ENCODE measurements at regions not wholly inside any gene's neighbourhood (a gene's known extent, or its start where the extent isn't known, plus 50 kb on each side); places are given as distances from the start of the nearest gene placed in this dataset.

GRCh38 chr18:76721207-76721996, 101.0 kb upstream of the ZNF236 start:
- no peak overlapping the region for H2AK9ac ChIP-seq (replicated peaks; ENCODE audit: low read depth, low read length, poor library complexity)
- H2AFZ ChIP-seq (replicated peaks; ENCODE audit: low read length, poor library complexity), result no peak overlapping the region
- BruUV-seq (replicated peaks), result no TSS peak
- H4K5ac ChIP-seq (ENCODE audit: low read depth, low read length), result no peak overlapping the region
- H3K4me3 ChIP-seq (ENCODE audit: insufficient read depth, low read depth, low read length), result no peak overlapping the region
- no peak overlapping the region for H3K9ac ChIP-seq (ENCODE audit: low read depth, low read length)
- POLR2A ChIA-PET (ENCODE audit: unreplicated experiment), result no interaction called here
- no peak overlapping the region for H3K27ac ChIP-seq (ENCODE audit: insufficient read depth, low read length)
- H3K9me3 ChIP-seq (ENCODE audit: control insufficient read depth, insufficient read depth, low read length), result no peaks in the 10 kb centered on the region
- DNase-seq (no peak), ATAC-seq (ENCODE audit: low read depth) (no peak)
- WGBS, 2 experiments (ENCODE audit: extremely low coverage in 2 of 2, insufficient read length in 1 of 2), result no CpG with 5 or more reads among the region's 9 CpGs
- in situ Hi-C loops (cut with MboI; ENCODE audit: low sequenced_read_pairs) (no loop called here), intact Hi-C loops (cut with micrococcal nuclease) (no loop called here), dilution Hi-C loops (cut with HindIII; ENCODE audit: low sequenced_read_pairs, unreplicated experiment) (no loop called here)
- no peak overlapping the region for H3K4ac ChIP-seq (ENCODE audit: low read depth, low read length)
- no peak overlapping the region for H2BK120ac ChIP-seq (ENCODE audit: low read depth, low read length)
- no peak overlapping the region for H3K56ac ChIP-seq (ENCODE audit: extremely low read depth, insufficient read depth, low read length)
- no peak overlapping the region for H2BK5ac ChIP-seq (ENCODE audit: low read depth, low read length, poor library complexity, severe bottlenecking)
- H3K14ac ChIP-seq (replicated peaks; ENCODE audit: low read depth, low read length), result no peak overlapping the region
- no peaks in the 10 kb centered on the region for H3K4me1 ChIP-seq (ENCODE audit: control insufficient read depth, insufficient read depth, low read length)
- no peaks in the 10 kb centered on the region for H3K79me1 ChIP-seq (ENCODE audit: low read depth in 1 of 2, low read length in 2 of 2)
- H2BK20ac ChIP-seq (ENCODE audit: low read depth, low read length), result no peak overlapping the region
- H4K8ac ChIP-seq (ENCODE audit: low read depth in 2 of 2, low read length in 2 of 2), result no peak overlapping the region
- H3K27me3 ChIP-seq (ENCODE audit: control insufficient read depth, insufficient read depth, low read length), result peaks cover 7% of the 10 kb centered on the region
- H2BK15ac ChIP-seq (ENCODE audit: low read depth, low read length), result no peak overlapping the region
- H3K9me1 ChIP-seq (ENCODE audit: insufficient read depth, low read length), result no peaks in the 10 kb centered on the region
- H3K36me3 ChIP-seq (ENCODE audit: control insufficient read depth, insufficient read depth, low read length), result no peaks in the 10 kb centered on the region
- H4K20me1 ChIP-seq (ENCODE audit: insufficient read depth, low read length), result no peaks in the 10 kb centered on the region
- no peak overlapping the region for H3K18ac ChIP-seq (ENCODE audit: low read depth, low read length)
- no peak overlapping the region for H4K91ac ChIP-seq (ENCODE audit: insufficient read depth, low read depth, low read length)
- no peak overlapping the region for H3K23ac ChIP-seq (ENCODE audit: low read depth, low read length)
- CTCF ChIA-PET, result interaction anchor here (1.4 kb wide), 1 partner anchor 12 kb away, joined by 3 read pairs; no protein-coding TSS in a partner anchor
- TF ChIP-seq USF2 (IDR thresholded peaks at IDR 0.05; ENCODE audit: low read depth, low read length) (no peak), RAD21 (IDR thresholded peaks at IDR 0.05; ENCODE audit: low read length) (no peak), MAFK (IDR thresholded peaks at IDR 0.05; ENCODE audit: low read depth, low read length) (no peak), ELK1 (IDR thresholded peaks at IDR 0.05; ENCODE audit: borderline replicate concordance, low read depth, low read length) (no peak), MAZ (IDR thresholded peaks at IDR 0.05; ENCODE audit: borderline replicate concordance, low read depth, low read length) (no peak), SMC3 (IDR thresholded peaks at IDR 0.05; ENCODE audit: low read depth, low read length) (no peak), POLR2A (IDR thresholded peaks at IDR 0.05; ENCODE audit: low read depth, low read length) (no peak), MXI1 (IDR thresholded peaks at IDR 0.05; ENCODE audit: borderline replicate concordance, low read depth, low read length) (no peak), FOS (IDR thresholded peaks at IDR 0.05; ENCODE audit: low read depth, low read length) (no peak), RFX5 (IDR thresholded peaks at IDR 0.05; ENCODE audit: low read depth, low read length) (no peak)
- TF ChIP-seq, protein P1, sequence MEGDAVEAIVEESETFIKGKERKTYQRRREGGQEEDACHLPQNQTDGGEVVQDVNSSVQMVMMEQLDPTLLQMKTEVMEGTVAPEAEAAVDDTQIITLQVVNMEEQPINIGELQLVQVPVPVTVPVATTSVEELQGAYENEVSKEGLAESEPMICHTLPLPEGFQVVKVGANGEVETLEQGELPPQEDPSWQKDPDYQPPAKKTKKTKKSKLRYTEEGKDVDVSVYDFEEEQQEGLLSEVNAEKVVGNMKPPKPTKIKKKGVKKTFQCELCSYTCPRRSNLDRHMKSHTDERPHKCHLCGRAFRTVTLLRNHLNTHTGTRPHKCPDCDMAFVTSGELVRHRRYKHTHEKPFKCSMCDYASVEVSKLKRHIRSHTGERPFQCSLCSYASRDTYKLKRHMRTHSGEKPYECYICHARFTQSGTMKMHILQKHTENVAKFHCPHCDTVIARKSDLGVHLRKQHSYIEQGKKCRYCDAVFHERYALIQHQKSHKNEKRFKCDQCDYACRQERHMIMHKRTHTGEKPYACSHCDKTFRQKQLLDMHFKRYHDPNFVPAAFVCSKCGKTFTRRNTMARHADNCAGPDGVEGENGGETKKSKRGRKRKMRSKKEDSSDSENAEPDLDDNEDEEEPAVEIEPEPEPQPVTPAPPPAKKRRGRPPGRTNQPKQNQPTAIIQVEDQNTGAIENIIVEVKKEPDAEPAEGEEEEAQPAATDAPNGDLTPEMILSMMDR (conservative IDR thresholded peaks at IDR 0.05; ENCODE audit: low read depth, low read length), result no peak
- H2AK5ac ChIP-seq (ENCODE audit: low read depth, low read length), result no peak overlapping the region
- H3K4me2 ChIP-seq (ENCODE audit: low read depth, low read length), result no peak overlapping the region

Data from IMR-90 (cell line).